ENCODE measurements at regions not wholly inside any gene's neighbourhood (a gene's known extent, or its start where the extent isn't known, plus 50 kb on each side); places are given as distances from the start of the nearest gene placed in this dataset.

DNA sequence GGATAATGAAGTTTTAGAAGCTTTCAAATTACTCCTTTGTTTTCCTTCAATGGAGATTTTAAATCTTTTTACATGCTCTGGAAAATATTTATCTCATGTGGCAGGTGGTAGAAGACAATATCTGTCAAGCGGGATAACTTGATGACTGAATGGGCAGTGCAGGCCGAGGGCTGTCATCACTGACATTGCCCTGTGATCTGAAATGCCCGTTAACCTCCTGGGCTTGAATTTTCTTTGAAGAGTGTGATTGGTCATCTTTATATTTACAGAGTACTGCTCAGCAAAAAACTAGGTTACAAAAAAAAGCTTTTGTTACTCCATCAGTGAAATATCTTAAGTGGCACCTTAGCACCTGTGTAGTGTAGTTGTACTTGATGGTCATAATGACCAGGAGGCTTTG, 147.5 kb downstream of the GATB start:
- no peaks in the 10 kb centered on the region for H3K9me3 Mint-ChIP-seq (ENCODE audit: unreplicated experiment)
- no peaks in the 10 kb centered on the region for H3K4me1 ChIP-seq (ENCODE audit: insufficient read depth, low read length)
- no peak overlapping the region for H3K4me3 Mint-ChIP-seq (ENCODE audit: unreplicated experiment)
- no peaks in the 10 kb centered on the region for H3K27me3 ChIP-seq (ENCODE audit: insufficient read depth, low read length)
- no peaks in the 10 kb centered on the region for H3K27me3 Mint-ChIP-seq (ENCODE audit: low read depth, unreplicated experiment)
- no peak overlapping the region for H3K27ac ChIP-seq (ENCODE audit: low read depth, low read length)
- no peak overlapping the region for H2AFZ ChIP-seq (ENCODE audit: low read depth, low read length)
- no peaks in the 10 kb centered on the region for H3K36me3 ChIP-seq (ENCODE audit: insufficient read depth, low read length)
- H3K27ac Mint-ChIP-seq (ENCODE audit: unreplicated experiment), result no peak overlapping the region
- H3K79me2 ChIP-seq (ENCODE audit: insufficient read depth, low read length), result no peaks in the 10 kb centered on the region
- DNase-seq (ENCODE audit: low read depth) (no peak), FAIRE-seq (no peak)
- TF ChIP-seq, protein P1, sequence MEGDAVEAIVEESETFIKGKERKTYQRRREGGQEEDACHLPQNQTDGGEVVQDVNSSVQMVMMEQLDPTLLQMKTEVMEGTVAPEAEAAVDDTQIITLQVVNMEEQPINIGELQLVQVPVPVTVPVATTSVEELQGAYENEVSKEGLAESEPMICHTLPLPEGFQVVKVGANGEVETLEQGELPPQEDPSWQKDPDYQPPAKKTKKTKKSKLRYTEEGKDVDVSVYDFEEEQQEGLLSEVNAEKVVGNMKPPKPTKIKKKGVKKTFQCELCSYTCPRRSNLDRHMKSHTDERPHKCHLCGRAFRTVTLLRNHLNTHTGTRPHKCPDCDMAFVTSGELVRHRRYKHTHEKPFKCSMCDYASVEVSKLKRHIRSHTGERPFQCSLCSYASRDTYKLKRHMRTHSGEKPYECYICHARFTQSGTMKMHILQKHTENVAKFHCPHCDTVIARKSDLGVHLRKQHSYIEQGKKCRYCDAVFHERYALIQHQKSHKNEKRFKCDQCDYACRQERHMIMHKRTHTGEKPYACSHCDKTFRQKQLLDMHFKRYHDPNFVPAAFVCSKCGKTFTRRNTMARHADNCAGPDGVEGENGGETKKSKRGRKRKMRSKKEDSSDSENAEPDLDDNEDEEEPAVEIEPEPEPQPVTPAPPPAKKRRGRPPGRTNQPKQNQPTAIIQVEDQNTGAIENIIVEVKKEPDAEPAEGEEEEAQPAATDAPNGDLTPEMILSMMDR (IDR thresholded peaks at IDR 0.05; ENCODE audit: insufficient read depth, low read depth, low read length), result no peak
- TF ChIP-seq EZH2 (IDR thresholded peaks at IDR 0.05; ENCODE audit: insufficient read depth, low read length), result no peak
- H3K4me2 ChIP-seq (ENCODE audit: low read length), result no peak overlapping the region
- H3K4me1 Mint-ChIP-seq (ENCODE audit: low read depth, unreplicated experiment), result peaks cover 9% of the 10 kb centered on the region
- H3K9ac ChIP-seq (ENCODE audit: low read length), result no peak overlapping the region
- H3K4me3 ChIP-seq (ENCODE audit: insufficient read depth, low read depth, low read length), result no peak overlapping the region
- H3K9me3 ChIP-seq (ENCODE audit: insufficient read depth, low read depth, low read length), result no peaks in the 10 kb centered on the region
- no peaks in the 10 kb centered on the region for H3K36me3 Mint-ChIP-seq (ENCODE audit: low read depth, unreplicated experiment)
- no peaks in the 10 kb centered on the region for H4K20me1 ChIP-seq (ENCODE audit: insufficient read depth, low read length)

DNA sequence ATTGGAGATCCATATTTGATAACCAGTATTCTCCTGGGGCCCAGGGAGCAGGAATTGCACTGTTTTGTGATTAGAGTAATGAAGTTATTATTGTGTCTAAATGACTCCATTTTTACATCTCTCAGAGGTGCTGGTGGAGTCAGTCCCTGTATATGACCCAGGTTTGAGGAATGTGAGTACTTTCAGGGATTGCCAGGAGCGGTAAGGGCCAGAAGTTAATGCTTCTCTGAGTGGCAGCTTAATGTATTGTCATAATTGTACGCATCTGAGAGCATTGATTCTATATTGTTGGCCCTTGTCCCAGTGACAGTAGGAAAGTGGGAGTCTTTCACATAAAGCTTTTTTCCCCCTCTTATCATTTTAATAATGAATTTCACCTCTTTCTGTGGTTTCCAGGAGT, 146.2 kb downstream of the GATB start:
- Histone ChIP-seq H3K4me1 (ENCODE audit: insufficient read depth, low read length) (no peaks in the 10 kb centered on the region), H3K79me2 (ENCODE audit: insufficient read depth, low read length) (no peaks in the 10 kb centered on the region), H3K4me2 (ENCODE audit: low read length) (no peak overlapping the region), H3K9ac (ENCODE audit: low read length) (no peak overlapping the region), H3K4me3 (ENCODE audit: insufficient read depth, low read depth, low read length) (no peak overlapping the region), H4K20me1 (ENCODE audit: insufficient read depth, low read length) (no peaks in the 10 kb centered on the region), H2AFZ (ENCODE audit: low read depth, low read length) (no peak overlapping the region), H3K27ac (ENCODE audit: low read depth, low read length) (no peak overlapping the region), H3K27me3 (ENCODE audit: insufficient read depth, low read length) (no peaks in the 10 kb centered on the region), H3K9me3 (ENCODE audit: insufficient read depth, low read depth, low read length) (no peaks in the 10 kb centered on the region), H3K36me3 (ENCODE audit: insufficient read depth, low read length) (no peaks in the 10 kb centered on the region)
- Mint-ChIP-seq H3K4me1 (ENCODE audit: low read depth, unreplicated experiment) (peaks cover 9% of the 10 kb centered on the region), H3K9me3 (ENCODE audit: unreplicated experiment) (no peaks in the 10 kb centered on the region), H3K27ac (ENCODE audit: unreplicated experiment) (no peak overlapping the region), H3K4me3 (ENCODE audit: unreplicated experiment) (no peak overlapping the region), H3K36me3 (ENCODE audit: low read depth, unreplicated experiment) (no peaks in the 10 kb centered on the region), H3K27me3 (ENCODE audit: low read depth, unreplicated experiment) (no peaks in the 10 kb centered on the region)
- FAIRE-seq (no peak), DNase-seq (ENCODE audit: low read depth) (no peak)
- TF ChIP-seq, protein P1 (IDR thresholded peaks at IDR 0.05; ENCODE audit: insufficient read depth, low read depth, low read length), result no peak
- no peak for TF ChIP-seq EZH2 (IDR thresholded peaks at IDR 0.05; ENCODE audit: insufficient read depth, low read length)

DNA sequence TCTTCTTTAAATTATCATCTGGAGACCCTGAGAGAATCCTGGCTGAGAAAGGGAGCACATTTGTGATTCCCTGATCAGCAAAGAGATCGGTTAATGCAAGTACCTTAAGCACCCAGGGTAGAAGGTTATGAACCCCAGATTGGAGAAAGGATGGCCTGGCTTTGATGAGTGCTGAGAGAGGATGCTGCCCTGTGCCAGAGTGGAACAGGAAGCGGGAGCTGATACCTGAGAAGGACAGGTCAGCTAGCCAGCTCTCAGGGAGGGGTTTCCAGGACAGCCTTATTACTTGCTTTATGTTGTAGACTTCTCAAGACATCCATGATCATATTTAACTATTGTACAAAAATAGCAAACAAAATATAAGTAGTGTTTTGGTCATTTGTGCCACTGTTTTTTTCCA, 141.9 kb downstream of the GATB start:
- H3K27me3 Mint-ChIP-seq (ENCODE audit: low read depth, unreplicated experiment), result no peaks in the 10 kb centered on the region
- no peaks in the 10 kb centered on the region for H3K36me3 Mint-ChIP-seq (ENCODE audit: low read depth, unreplicated experiment)
- Histone ChIP-seq H3K9me3 (ENCODE audit: insufficient read depth, low read depth, low read length) (no peaks in the 10 kb centered on the region), H3K27ac (ENCODE audit: low read depth, low read length) (no peak overlapping the region), H4K20me1 (ENCODE audit: insufficient read depth, low read length) (no peaks in the 10 kb centered on the region), H3K9ac (ENCODE audit: low read length) (no peak overlapping the region), H3K4me2 (ENCODE audit: low read length) (no peak overlapping the region), H3K4me3 (ENCODE audit: insufficient read depth, low read depth, low read length) (no peak overlapping the region), H2AFZ (ENCODE audit: low read depth, low read length) (no peak overlapping the region), H3K27me3 (ENCODE audit: insufficient read depth, low read length) (no peaks in the 10 kb centered on the region), H3K79me2 (ENCODE audit: insufficient read depth, low read length) (no peaks in the 10 kb centered on the region), H3K36me3 (ENCODE audit: insufficient read depth, low read length) (no peaks in the 10 kb centered on the region), H3K4me1 (ENCODE audit: insufficient read depth, low read length) (no peaks in the 10 kb centered on the region)
- H3K9me3 Mint-ChIP-seq (ENCODE audit: unreplicated experiment), result no peaks in the 10 kb centered on the region
- FAIRE-seq, result no peak
- no peak overlapping the region for H3K4me3 Mint-ChIP-seq (ENCODE audit: unreplicated experiment)
- no peak for TF ChIP-seq EZH2 (IDR thresholded peaks at IDR 0.05; ENCODE audit: insufficient read depth, low read length)
- TF ChIP-seq, protein P1 (IDR thresholded peaks at IDR 0.05; ENCODE audit: insufficient read depth, low read depth, low read length), result no peak
- DNase-seq (ENCODE audit: low read depth), result no peak
- H3K4me1 Mint-ChIP-seq (ENCODE audit: low read depth, unreplicated experiment), result peaks cover 12% of the 10 kb centered on the region
- H3K27ac Mint-ChIP-seq (ENCODE audit: unreplicated experiment), result no peak overlapping the region

Data from astrocyte (in vitro differentiated cells and primary cell).